Cortex of kidney (tissue), 1 donor: ENCODE measurements at regions not wholly inside any gene's neighbourhood (a gene's known extent, or its start where the extent isn't known, plus 50 kb on each side); places are given as distances from the start of the nearest gene placed in this dataset.
"Not testable (repeated sequence)": the region's sequence is repeated elsewhere in the genome, so short reads cannot be mapped to it uniquely, and the experiment has no call there.

Source experiments
- DNase-seq: peaks from one replicate; lab custom pipeline; 2025; lab: John Stamatoyannopoulos, UW

DNA sequence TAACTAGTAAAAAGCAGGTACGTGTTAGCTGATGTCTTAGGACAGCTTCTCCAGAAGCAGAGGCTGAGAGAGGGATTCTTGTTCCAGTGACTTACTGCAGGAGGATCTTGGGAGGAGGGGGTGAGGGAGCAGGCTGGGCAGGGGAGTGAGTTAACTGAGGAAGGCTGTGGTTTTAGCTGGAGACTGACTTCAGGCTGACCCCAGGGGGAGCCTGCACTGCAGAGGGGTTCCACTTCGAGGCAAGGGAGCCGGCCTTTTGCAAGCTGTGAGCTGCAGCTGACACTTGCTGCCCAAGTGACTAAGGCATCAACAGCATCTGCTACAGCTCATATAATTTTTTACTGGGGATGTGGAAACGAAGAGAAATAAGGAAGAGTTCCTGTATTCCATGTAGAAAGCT, 50.4 kb upstream of the SOD1 start:
- DNase-seq = no peak

GRCh38 chr21:31607791-31608190, 51.7 kb upstream of the SOD1 start:
- DNase-seq = no peak

- DNase-seq = no peak
These were observed 53.2 kb upstream of the SOD1 start for GRCh38 chr21:31606081-31606874.

DNA sequence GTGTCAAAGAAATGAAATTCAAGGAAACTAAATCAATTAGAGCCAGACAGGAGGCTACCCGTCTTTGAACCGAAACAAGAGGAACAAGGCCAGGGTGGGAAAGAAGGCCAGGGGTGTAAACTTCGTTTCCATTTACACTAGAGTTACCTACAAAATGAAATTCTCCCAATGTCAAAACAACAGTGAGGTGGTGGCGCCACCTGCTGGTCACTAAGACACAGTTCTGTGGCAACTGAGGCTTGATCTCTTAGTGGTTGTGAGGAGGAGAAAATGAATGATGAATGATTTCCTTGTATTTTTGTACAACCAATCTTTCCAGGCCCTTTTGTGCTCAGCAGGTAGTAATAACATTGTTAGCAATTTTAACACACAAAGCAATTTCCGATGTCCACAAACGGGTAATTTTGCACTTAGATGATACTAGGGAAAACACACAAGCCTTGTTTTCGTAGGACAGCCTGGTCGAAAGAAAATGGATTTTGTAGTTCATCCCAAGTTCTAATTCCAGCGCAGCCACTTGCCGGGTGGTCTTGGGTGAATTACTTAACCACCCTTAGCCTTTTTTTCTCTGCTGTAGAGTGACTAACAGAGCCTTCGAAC, 54.8 kb upstream of the SOD1 start:
- no peak for DNase-seq

DNA sequence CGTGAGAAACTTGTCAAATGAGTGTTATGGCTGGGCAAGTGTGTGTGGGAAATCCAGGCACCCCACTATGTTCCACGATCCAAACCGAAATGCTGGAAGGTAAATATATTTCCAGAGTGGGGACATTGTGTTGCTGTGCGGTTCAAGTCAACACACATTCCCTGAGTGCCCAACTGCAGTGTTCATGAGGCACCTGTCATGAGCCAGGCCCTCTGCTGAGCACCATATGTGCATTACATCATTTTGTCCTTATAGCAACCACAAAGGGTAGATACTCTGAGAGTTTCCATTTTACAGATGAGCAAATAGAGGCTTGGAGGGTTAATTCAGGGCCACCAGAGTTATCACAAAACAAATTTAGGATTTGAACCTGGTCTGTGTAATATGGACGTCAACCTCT, 59.9 kb upstream of the SOD1 start:
- DNase-seq = no peak

- DNase-seq = no peak
These were observed 60.5 kb upstream of the SOD1 start for GRCh38 chr21:31599013-31599412.

- no peak for DNase-seq
These were observed 61.8 kb upstream of the SOD1 start for GRCh38 chr21:31597683-31598082.

GRCh38 chr21:31596055-31596454, 63.4 kb upstream of the SOD1 start:
- DNase-seq = no peak

DNA sequence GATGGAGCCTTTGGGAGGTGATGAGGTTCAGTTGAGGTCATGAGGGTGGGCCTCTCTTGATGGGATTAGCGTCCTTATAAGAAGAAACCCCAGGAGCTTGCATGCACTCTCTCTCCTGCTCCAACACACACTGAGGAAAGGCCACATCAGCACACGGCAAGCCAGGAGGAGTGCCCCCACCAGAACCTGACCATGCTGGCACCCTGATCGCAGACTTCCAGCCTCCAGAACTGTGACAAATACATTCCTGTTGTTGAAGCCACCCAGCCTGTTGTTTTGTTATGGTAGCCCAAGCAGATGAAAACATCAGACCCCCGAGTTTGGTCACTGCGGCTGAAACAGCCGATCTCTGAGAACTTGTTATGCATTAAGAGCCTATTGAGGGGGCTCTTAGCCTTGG, 64.8 kb upstream of the SOD1 start:
- DNase-seq = no peak

GRCh38 chr21:31594279-31594678, 65.2 kb upstream of the SOD1 start:
- no peak for DNase-seq

DNA sequence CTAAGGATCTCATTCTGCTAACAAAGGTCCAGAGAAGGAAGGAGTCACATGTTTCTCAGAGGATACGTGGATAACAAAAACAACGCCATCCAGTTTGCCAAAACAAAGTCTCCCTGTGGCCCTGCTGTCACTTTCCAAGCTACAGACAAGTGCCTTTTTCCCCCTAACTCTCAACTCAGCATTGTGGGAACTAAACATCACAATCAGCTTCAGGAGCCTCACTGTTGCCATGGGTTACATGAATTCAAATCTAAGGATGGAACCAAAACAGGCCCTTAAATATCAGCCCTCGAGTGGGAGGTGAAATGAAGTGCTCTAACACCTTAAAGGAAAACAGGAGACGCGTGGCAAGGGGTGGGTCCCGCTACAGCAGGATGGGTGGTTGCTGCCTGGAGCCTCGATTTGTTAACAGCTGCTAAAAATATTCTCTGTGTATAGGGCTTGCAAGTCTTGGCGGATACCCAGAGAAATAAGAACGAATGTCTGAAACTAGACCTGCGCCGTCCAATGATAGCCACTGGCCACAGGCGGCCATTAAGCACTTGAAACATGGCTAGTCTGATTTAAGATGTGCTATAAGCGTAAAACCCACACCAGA, 66.4 kb upstream of the SOD1 start:
- no peak for DNase-seq

DNA sequence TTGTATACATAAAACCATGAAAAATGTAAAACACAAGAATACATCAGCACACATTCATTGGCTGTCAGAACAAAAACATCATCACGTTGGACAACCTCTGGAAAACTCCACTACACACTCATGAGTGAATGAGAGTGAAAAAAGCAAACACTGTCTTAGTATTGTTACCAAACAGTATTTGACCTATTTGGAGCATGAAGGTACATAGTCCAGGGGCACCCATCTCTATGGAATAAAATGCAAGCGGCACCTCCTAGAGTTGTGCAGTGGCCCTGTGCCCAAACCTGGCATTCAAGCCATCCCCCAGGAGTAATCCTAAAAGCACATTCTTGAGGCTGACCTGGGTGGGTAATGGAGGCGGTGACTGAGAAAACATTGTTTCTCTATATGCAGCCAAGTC, 67.0 kb upstream of the SOD1 start:
- no peak for DNase-seq

- no peak for DNase-seq
These were observed 69.7 kb upstream of the SOD1 start for GRCh38 chr21:31589820-31590219.

GRCh38 chr21:31586118-31586517, 73.4 kb upstream of the SOD1 start:
- no peak for DNase-seq

DNA sequence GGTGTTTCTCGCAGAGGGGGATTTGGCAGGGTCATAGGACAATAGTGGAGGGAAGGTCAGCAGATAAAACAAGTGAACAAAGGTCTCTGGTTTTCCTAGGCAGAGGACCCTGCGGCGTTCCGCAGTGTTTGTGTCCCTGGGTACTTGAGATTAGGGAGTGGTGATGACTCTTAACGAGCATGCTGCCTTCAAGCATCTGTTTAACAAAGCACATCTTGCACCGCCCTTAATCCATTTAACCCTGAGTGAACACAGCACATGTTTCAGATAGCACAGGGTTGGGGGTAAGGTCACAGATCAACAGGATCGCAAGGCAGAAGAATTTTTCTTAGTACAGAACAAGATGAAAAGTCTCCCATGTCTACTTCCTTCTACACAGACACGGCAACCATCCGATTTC, 75.6 kb upstream of the SOD1 start:
- not testable (repeated sequence) for DNase-seq

- DNase-seq = no peak
These were observed 76.0 kb upstream of the SOD1 start for GRCh38 chr21:31583498-31583897.

DNA sequence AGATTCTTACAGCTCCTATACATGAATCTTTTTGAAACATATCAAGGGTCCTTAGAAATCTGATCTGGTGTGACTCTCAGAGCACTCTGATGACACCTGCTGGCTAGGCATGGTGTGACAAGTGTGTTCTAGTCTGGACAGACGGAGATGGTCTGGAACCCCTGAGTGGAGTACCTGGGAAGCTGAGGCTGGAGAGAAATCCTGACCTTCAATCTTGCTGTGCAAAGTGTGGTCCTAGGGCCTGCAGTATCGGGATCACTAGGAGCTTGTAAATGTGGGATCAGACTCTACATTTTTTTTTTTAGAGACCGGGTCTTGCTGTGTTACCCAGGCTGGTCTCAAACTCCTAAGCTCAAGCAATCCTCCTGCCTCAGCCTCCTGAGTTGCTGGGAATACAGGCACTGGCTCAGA, 78.6 kb upstream of the SOD1 start:
- DNase-seq = no peak

- DNase-seq = no peak
These were observed 82.2 kb upstream of the SOD1 start for GRCh38 chr21:31577271-31577670.

GRCh38 chr21:31576428-31576827, 83.1 kb upstream of the SOD1 start:
- DNase-seq = no peak

GRCh38 chr21:31573217-31573616, 86.3 kb upstream of the SOD1 start:
- DNase-seq = no peak

DNA sequence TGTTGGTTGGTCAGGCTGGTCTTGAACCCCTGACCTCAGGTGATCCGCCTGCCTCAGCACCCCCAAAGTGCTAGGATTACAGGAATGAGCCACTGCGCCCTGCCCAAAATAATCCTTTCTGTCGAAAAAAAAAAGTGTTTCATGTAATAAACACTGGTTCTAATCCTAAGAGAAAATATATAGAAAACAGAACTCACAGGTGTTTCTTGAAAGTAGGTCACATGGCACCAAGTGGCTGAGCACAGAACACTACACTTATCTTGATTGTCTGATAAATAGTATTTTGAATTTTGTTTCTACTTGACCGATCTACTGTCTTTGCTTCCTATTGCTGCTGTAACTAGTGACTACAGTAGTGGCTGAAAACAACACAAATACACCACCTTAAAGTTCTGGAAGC, 87.6 kb upstream of the SOD1 start:
- no peak for DNase-seq

GRCh38 chr21:31570824-31571566, 88.5 kb upstream of the SOD1 start:
- DNase-seq = no peak

DNA sequence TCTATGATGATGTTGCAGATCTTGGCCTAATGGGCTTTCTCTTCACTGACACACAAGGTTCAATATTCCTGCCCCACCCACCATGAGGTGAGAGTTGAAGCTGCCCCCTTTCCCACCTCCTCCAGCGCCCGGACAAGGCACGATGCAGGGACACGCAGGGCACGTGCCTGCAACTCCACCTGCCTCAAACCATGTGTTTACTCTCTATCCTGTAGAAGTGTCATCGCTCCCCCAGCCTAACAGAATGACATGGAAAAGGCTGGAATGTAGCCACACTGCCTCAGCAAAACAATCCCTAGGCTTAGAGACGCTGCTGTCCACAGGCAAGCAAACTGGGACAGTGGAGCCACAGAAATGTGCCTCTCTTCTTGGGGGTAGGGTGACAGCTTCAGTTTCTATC, 92.9 kb upstream of the SOD1 start:
- DNase-seq = no peak
